GM12873 (cell line): ENCODE measurements at regions not wholly inside any gene's neighbourhood (a gene's known extent, or its start where the extent isn't known, plus 50 kb on each side); places are given as distances from the start of the nearest gene placed in this dataset.

Experiments used
- CTCF ChIP-seq: IDR thresholded peaks from 2 replicates; pipeline ENCODE4 v1.5.1; 2012; ENCODE audit warnings: low read depth, mild to moderate bottlenecking, moderate library complexity, low read length, control low read depth; ENCODE audit not compliant: insufficient read depth; ENCODE audit errors: missing control alignments

DNA sequence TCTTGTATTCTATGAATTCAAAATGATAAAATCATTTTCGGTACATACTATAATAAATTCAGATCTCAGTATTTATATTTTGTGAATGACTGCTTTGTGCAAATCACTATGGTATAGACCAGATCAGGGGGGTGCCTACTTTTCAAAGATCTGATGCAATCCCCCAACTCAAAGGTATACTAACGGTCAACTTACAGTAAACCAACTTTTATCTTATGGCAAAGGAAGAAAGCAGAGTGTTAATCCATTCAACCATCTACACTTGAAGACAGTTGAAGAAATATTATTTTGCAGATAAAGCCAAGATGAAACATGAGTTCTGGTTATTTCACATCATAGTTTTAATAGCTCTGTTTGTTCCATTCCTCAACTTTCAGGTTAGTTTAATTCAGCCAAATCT lies 197.1 kb downstream of the MEX3B start:
- TF ChIP-seq CTCF: no peak

DNA sequence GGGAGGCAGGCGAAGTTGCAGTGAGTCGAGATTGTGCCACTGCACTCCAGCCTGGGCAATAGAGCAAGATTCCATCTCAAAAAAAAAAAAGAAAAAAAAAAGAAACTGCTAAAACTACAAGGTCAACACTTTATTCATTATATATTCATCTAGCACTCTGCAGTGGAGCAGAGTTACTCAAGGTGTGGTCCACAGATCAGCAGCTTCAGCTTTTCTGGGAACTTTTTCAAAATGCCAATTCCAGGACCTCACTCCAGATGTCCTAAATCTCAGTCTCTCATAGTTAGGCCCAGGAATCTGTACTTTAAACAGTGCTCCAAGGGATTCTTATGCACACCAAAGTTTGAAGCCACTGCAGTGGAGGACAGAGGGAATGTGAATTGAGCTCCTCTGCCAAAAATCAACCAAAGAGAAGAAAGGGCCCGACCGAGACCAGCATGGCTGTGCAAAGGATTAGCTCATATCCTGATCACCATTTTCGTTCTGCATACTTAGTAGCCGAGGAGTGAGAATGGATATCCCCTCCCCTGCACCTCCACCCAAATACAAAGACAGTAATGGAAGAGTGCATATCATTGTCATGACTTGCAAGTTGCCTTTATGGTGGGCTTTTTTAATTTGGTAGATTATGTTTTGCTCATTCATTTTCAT lies 201.9 kb downstream of the MEX3B start:
- no peak for TF ChIP-seq CTCF

DNA sequence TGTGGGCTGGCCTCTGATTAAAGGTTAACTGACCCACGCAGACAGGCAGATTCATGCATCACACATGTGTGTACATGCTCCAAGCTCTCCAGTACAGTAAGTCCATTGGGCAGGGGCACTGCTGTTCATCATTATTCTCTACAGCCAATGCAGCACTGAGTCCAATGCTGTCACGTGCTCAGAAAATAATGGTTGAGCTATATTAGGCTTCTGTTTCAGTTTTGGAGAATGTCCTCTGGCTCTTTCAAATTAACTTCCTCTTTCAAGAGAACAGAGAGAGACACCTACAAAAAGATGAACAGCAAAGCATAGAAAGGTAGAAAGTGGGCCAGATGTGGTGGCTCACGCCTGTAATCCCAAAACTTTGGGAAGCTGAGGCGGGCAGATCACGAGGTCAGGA lies 202.6 kb downstream of the MEX3B start:
- no peak for TF ChIP-seq CTCF

DNA sequence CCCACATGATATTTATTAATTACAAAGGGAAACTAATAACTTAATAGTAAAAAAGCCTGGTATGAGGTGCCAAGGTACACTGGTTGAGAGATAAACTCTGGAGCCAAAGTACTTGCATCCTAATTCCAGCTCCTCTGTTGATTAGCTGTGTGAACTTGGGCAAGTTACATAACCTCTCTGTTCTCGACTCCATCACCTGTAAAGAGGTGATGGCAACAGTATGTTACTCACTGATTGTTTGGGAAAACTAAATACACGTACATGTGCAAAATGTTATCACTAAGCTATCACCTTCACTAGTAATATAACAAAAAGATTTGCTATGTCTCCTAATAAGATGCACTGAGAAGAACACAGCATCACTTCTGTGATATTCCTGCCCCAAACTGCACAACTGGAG lies 206.4 kb downstream of the MEX3B start:
- TF ChIP-seq CTCF: no peak

DNA sequence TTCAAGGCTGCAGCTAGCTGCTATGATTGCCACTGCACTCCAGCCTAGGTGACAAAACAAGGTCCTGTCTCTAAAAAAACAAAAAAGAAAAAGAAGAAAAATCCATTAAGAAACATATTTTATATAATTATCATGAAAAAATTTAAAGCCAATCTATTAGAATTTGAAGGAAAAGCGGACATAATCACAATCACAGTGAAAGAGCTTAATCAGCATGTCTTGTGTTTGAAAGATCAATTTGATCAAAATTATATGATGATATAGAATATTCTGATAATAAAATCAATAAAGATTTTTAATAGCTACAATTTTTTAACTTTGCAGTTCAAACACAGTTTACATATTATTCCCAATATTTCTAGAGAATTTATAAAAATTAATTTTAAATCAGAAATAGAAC lies 210.1 kb downstream of the MEX3B start:
- no peak for TF ChIP-seq CTCF

GRCh38 chr15:81830520-81830919 lies 215.3 kb downstream of the MEX3B start:
- no peak for TF ChIP-seq CTCF

DNA sequence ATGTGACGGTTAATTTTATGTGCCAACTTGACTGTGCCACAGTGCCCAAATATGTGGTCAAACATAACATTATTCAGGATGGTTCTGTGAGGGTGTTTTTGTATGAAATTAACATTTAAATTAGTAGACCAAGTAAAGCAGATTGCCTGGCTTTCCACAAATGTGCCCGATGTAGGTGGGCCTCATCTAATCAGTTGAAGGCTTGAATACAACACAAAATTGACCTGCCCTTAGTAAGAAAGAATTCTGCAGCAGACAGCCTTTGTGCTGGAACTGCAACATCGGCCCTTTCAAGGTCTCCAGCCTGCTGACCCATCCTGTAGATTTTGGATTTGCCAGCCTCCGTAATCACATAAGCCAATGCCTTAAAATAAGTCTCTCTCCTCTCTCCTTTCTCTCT lies 215.9 kb downstream of the MEX3B start:
- no peak for TF ChIP-seq CTCF

GRCh38 chr15:81828135-81828534 lies 217.7 kb downstream of the MEX3B start:
- no peak for TF ChIP-seq CTCF
